SK-N-SH treated with all-trans-retinoic acid at 6 μM for 48 hours (cell line): ENCODE measurements at regions not wholly inside any gene's neighbourhood (a gene's known extent, or its start where the extent isn't known, plus 50 kb on each side); places are given as distances from the start of the nearest gene placed in this dataset.

Experiments used
- ATAC-seq: fragments of 200-7000 bp; cut with Tn5 transposase; 3 replicates; pipeline ENCODE4 v1.9.1; 2020; ENCODE audit warnings: mild to moderate bottlenecking, moderate library complexity
- ARNTL ChIP-seq: fragments of 450-650 bp; formaldehyde crosslinking; IDR thresholded peaks from 2 replicates; pipeline ENCODE4 v1.5.0; 2020; ENCODE audit warnings: low read depth, mild to moderate bottlenecking, moderate library complexity, borderline replicate concordance
- BACH2 ChIP-seq: fragments of 250-450 bp; sonication (Bioruptor Pico); IDR thresholded peaks from 2 replicates; pipeline ENCODE4 v1.9.0; 2021; ENCODE audit warnings: mild to moderate bottlenecking, borderline replicate concordance
- CREB5 ChIP-seq: fragments of 250-450 bp; sonication (Bioruptor Pico); IDR thresholded peaks from 2 replicates; pipeline ENCODE4 v1.5.1; 2020; ENCODE audit warnings: low read depth, mild to moderate bottlenecking, moderate library complexity
- CSDC2 ChIP-seq: fragments of 250-450 bp; sonication (Bioruptor Pico); IDR thresholded peaks from 2 replicates; pipeline ENCODE4 v1.5.0; 2020; ENCODE audit warnings: mild to moderate bottlenecking, moderate library complexity
- ESRRG ChIP-seq: fragments of 250-450 bp; sonication (Bioruptor Pico); IDR thresholded peaks from 2 replicates; pipeline ENCODE4 v1.6.1; 2021; ENCODE audit warnings: mild to moderate bottlenecking
- GLIS3 ChIP-seq: fragments of 250-450 bp; sonication (Bioruptor Pico); IDR thresholded peaks from 2 replicates; pipeline ENCODE4 v1.5.0; 2020; ENCODE audit warnings: mild to moderate bottlenecking, moderate library complexity
- ISL1 ChIP-seq: fragments of 250-450 bp; sonication (Bioruptor Pico); IDR thresholded peaks from 2 replicates; pipeline ENCODE4 v2.1.2; 2022; ENCODE audit warnings: mild to moderate bottlenecking, moderate library complexity
- OSR1 ChIP-seq: fragments of 250-450 bp; sonication (Bioruptor Pico); IDR thresholded peaks from 2 replicates; pipeline ENCODE4 v1.8.0; 2022; ENCODE audit warnings: moderate library complexity, mild to moderate bottlenecking, inconsistent platforms
- PATZ1 ChIP-seq: fragments of 250-450 bp; sonication (Bioruptor Pico); IDR thresholded peaks from 2 replicates; pipeline ENCODE4 v1.8.0; 2020; ENCODE audit warnings: mild to moderate bottlenecking, moderate library complexity, borderline replicate concordance
- PPARA ChIP-seq: fragments of 250-450 bp; sonication (Bioruptor Pico); IDR thresholded peaks from 2 replicates; pipeline ENCODE4 v1.5.0; 2020; ENCODE audit warnings: mild to moderate bottlenecking, borderline replicate concordance
- RARB ChIP-seq: fragments of 250-450 bp; sonication (Bioruptor Pico); IDR thresholded peaks from 2 replicates; pipeline ENCODE4 v1.8.0; 2021; ENCODE audit warnings: mild to moderate bottlenecking, moderate library complexity
- SNAI2 ChIP-seq: fragments of 250-450 bp; sonication (Bioruptor Pico); IDR thresholded peaks from 2 replicates; pipeline ENCODE4 v1.5.0; 2020; ENCODE audit warnings: mild to moderate bottlenecking, moderate library complexity
- TCF4 ChIP-seq: fragments of 250-450 bp; sonication (Bioruptor Pico); IDR thresholded peaks from 2 replicates; pipeline ENCODE4 v1.8.0; 2021; ENCODE audit warnings: mild to moderate bottlenecking, moderate library complexity, borderline replicate concordance
- TOX ChIP-seq: fragments of 250-450 bp; sonication (Bioruptor Pico); IDR thresholded peaks from 2 replicates; pipeline ENCODE4 v1.8.0; 2021; ENCODE audit warnings: mild to moderate bottlenecking, moderate library complexity, borderline replicate concordance
- ZFP3 ChIP-seq: fragments of 250-450 bp; sonication (Bioruptor Pico); IDR thresholded peaks from 2 replicates; pipeline ENCODE4 v1.5.0; 2020; ENCODE audit warnings: mild to moderate bottlenecking, moderate library complexity
- ZFP30 ChIP-seq: fragments of 450-650 bp; formaldehyde crosslinking; IDR thresholded peaks from 2 replicates; pipeline ENCODE4 v1.5.0; 2022; ENCODE audit warnings: mild to moderate bottlenecking, moderate library complexity
- ZNF565 ChIP-seq: fragments of 450-650 bp; formaldehyde crosslinking; conservative IDR thresholded peaks from 2 replicates; pipeline ENCODE4 v1.5.0; 2020; ENCODE audit warnings: low read depth, mild to moderate bottlenecking, moderate library complexity
- ZNF8 ChIP-seq: fragments of 450-650 bp; formaldehyde crosslinking; IDR thresholded peaks from 2 replicates; pipeline ENCODE4 v1.5.0; 2020; ENCODE audit warnings: mild to moderate bottlenecking, moderate library complexity
- TF ChIP-seq, protein P1 (sequence below): fragments of 250-450 bp; sonication (Bioruptor Pico); IDR thresholded peaks from 2 replicates; pipeline ENCODE4 v1.8.0; 2021; ENCODE audit warnings: low read depth, mild to moderate bottlenecking, moderate library complexity, borderline replicate concordance
- TF ChIP-seq, protein P2 (sequence below): fragments of 250-450 bp; sonication (Bioruptor Pico); IDR thresholded peaks from 2 replicates; pipeline ENCODE4 v1.5.0; 2020; ENCODE audit warnings: mild to moderate bottlenecking, moderate library complexity
- TF ChIP-seq, protein P3 (sequence below): fragments of 250-450 bp; sonication (Bioruptor Pico); IDR thresholded peaks from 2 replicates; pipeline ENCODE4 v1.5.1; 2021; ENCODE audit warnings: mild to moderate bottlenecking, moderate library complexity

- TF ChIP-seq TOX (CRISPR knock-in tag) (no peak), PPARA (CRISPR knock-in tag) (no peak), ISL1 (CRISPR knock-in tag) (no peak), CSDC2 (CRISPR knock-in tag) (no peak), BACH2 (no peak), ZNF8 (CRISPR knock-in tag) (no peak), ESRRG (no peak), ZNF565 (no peak), CREB5 (CRISPR knock-in tag) (no peak)
- TF ChIP-seq, protein P1, sequence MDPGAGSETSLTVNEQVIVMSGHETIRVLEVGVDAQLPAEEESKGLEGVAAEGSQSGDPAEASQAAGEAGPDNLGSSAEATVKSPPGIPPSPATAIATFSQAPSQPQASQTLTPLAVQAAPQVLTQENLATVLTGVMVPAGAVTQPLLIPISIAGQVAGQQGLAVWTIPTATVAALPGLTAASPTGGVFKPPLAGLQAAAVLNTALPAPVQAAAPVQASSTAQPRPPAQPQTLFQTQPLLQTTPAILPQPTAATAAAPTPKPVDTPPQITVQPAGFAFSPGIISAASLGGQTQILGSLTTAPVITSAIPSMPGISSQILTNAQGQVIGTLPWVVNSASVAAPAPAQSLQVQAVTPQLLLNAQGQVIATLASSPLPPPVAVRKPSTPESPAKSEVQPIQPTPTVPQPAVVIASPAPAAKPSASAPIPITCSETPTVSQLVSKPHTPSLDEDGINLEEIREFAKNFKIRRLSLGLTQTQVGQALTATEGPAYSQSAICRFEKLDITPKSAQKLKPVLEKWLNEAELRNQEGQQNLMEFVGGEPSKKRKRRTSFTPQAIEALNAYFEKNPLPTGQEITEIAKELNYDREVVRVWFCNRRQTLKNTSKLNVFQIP (CRISPR knock-in tag): no peak
- TF ChIP-seq, protein P2, sequence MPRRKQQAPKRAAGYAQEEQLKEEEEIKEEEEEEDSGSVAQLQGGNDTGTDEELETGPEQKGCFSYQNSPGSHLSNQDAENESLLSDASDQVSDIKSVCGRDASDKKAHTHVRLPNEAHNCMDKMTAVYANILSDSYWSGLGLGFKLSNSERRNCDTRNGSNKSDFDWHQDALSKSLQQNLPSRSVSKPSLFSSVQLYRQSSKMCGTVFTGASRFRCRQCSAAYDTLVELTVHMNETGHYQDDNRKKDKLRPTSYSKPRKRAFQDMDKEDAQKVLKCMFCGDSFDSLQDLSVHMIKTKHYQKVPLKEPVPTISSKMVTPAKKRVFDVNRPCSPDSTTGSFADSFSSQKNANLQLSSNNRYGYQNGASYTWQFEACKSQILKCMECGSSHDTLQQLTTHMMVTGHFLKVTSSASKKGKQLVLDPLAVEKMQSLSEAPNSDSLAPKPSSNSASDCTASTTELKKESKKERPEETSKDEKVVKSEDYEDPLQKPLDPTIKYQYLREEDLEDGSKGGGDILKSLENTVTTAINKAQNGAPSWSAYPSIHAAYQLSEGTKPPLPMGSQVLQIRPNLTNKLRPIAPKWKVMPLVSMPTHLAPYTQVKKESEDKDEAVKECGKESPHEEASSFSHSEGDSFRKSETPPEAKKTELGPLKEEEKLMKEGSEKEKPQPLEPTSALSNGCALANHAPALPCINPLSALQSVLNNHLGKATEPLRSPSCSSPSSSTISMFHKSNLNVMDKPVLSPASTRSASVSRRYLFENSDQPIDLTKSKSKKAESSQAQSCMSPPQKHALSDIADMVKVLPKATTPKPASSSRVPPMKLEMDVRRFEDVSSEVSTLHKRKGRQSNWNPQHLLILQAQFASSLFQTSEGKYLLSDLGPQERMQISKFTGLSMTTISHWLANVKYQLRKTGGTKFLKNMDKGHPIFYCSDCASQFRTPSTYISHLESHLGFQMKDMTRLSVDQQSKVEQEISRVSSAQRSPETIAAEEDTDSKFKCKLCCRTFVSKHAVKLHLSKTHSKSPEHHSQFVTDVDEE (CRISPR knock-in tag): no peak
- ATAC-seq: no peak
Observed at GRCh38 chr6:132969196-132969595, 154.8 kb downstream of the RPS12 start.

- ATAC-seq: no peak
- TF ChIP-seq TCF4 (CRISPR knock-in tag): no peak
- no peak for TF ChIP-seq RARB (CRISPR knock-in tag)
- TF ChIP-seq SNAI2 (CRISPR knock-in tag): no peak
- TF ChIP-seq ISL1 (CRISPR knock-in tag): no peak
- TF ChIP-seq CREB5 (CRISPR knock-in tag): no peak
- no peak for TF ChIP-seq ZFP3 (CRISPR knock-in tag)
- no peak for TF ChIP-seq BACH2
- TF ChIP-seq ARNTL: no peak
- no peak for TF ChIP-seq PATZ1 (CRISPR knock-in tag)
- TF ChIP-seq, protein P1 (CRISPR knock-in tag): no peak
Observed at GRCh38 chr6:132971676-132972075, 157.3 kb downstream of the RPS12 start.

DNA sequence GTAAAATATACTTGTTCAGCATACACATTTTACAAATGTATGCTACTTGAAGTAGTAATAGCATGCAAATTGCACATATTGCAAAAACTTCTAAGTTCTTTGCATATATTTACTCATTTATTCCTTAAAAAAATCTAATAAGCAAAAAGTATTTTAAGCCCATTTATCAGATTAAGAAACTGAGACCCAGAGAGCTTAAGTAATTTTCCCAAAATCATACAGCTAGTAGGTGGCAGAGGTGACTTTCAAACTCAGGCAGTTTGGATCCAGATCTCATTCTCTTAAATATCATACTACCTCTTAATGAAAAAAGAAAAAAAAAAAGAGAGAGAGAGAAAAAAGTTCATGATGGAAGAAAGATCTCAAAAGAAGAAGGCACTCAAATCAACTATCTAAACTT is 157.9 kb downstream of the RPS12 start:
- TF ChIP-seq BACH2 (no peak), GLIS3 (CRISPR knock-in tag) (no peak), ZFP3 (CRISPR knock-in tag) (no peak), OSR1 (CRISPR knock-in tag) (no peak), TOX (CRISPR knock-in tag) (no peak), CREB5 (CRISPR knock-in tag) (no peak), SNAI2 (CRISPR knock-in tag) (no peak), CSDC2 (CRISPR knock-in tag) (no peak), ZFP30 (no peak), ISL1 (CRISPR knock-in tag) (no peak), ZNF565 (no peak), PPARA (CRISPR knock-in tag) (no peak)
- TF ChIP-seq, protein P3, sequence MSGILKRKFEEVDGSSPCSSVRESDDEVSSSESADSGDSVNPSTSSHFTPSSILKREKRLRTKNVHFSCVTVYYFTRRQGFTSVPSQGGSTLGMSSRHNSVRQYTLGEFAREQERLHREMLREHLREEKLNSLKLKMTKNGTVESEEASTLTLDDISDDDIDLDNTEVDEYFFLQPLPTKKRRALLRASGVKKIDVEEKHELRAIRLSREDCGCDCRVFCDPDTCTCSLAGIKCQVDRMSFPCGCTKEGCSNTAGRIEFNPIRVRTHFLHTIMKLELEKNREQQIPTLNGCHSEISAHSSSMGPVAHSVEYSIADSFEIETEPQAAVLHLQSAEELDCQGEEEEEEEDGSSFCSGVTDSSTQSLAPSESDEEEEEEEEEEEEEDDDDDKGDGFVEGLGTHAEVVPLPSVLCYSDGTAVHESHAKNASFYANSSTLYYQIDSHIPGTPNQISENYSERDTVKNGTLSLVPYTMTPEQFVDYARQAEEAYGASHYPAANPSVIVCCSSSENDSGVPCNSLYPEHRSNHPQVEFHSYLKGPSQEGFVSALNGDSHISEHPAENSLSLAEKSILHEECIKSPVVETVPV: no peak

More for the DNA sequence above, 157.9 kb downstream of the RPS12 start:
- ATAC-seq: no peak
